Bronchial epithelial cell (primary cell): ENCODE measurements at regions not wholly inside any gene's neighbourhood (a gene's known extent, or its start where the extent isn't known, plus 50 kb on each side); places are given as distances from the start of the nearest gene placed in this dataset.

Source experiments
- DNase-seq: peaks from one replicate; pipeline ENCODE4 v3.0.0-alpha.2; 2010; ENCODE audit warnings: low read depth
- FAIRE-seq: peaks from 2 replicates; lab custom pipeline; 2011; peaks lifted over from hg19 to GRCh38; lab: Jason Lieb, UNC
- H3K27me3 ChIP-seq: 2 replicates; pipeline ENCODE4 v1.5.1; 2011; ENCODE audit warnings: low read length; ENCODE audit not compliant: control insufficient read depth, insufficient read depth
- H3K36me3 ChIP-seq: 2 replicates; pipeline ENCODE4 v1.5.1; 2011; ENCODE audit warnings: low read length; ENCODE audit not compliant: control insufficient read depth, insufficient read depth
- H3K4me3 ChIP-seq: 2 replicates; pipeline ENCODE4 v1.5.1; 2011; ENCODE audit warnings: mild to moderate bottlenecking, low read depth, low read length, control low read depth
- TF ChIP-seq, protein P1 (sequence below): IDR thresholded peaks from 2 replicates; pipeline ENCODE4 v1.5.1; 2011; ENCODE audit warnings: mild to moderate bottlenecking, moderate library complexity, low read length, control low read depth, inconsistent platforms; ENCODE audit not compliant: insufficient read depth, severe bottlenecking

- Histone ChIP-seq H3K4me3 (no peak overlapping the region), H3K27me3 (no peaks in the 10 kb centered on the region), H3K36me3 (no peaks in the 10 kb centered on the region)
- FAIRE-seq (peak; percentile 66), DNase-seq (no peak)
- TF ChIP-seq, protein P1, sequence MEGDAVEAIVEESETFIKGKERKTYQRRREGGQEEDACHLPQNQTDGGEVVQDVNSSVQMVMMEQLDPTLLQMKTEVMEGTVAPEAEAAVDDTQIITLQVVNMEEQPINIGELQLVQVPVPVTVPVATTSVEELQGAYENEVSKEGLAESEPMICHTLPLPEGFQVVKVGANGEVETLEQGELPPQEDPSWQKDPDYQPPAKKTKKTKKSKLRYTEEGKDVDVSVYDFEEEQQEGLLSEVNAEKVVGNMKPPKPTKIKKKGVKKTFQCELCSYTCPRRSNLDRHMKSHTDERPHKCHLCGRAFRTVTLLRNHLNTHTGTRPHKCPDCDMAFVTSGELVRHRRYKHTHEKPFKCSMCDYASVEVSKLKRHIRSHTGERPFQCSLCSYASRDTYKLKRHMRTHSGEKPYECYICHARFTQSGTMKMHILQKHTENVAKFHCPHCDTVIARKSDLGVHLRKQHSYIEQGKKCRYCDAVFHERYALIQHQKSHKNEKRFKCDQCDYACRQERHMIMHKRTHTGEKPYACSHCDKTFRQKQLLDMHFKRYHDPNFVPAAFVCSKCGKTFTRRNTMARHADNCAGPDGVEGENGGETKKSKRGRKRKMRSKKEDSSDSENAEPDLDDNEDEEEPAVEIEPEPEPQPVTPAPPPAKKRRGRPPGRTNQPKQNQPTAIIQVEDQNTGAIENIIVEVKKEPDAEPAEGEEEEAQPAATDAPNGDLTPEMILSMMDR: no peak
Observed at GRCh38 chrX:104316739-104317138, 62.0 kb upstream of the ESX1 start.

GRCh38 chrX:104315555-104315954 is 60.8 kb upstream of the ESX1 start:
- FAIRE-seq (no peak), DNase-seq (peak; percentile 72)
- Histone ChIP-seq H3K36me3 (no peaks in the 10 kb centered on the region), H3K27me3 (no peaks in the 10 kb centered on the region), H3K4me3 (no peak overlapping the region)
- TF ChIP-seq, protein P1: no peak

GRCh38 chrX:104310657-104311254 is 56.0 kb upstream of the ESX1 start:
- FAIRE-seq (no peak), DNase-seq (no peak)
- TF ChIP-seq, protein P1: no peak

GRCh38 chrX:104310090-104310489 is 55.4 kb upstream of the ESX1 start:
- TF ChIP-seq, protein P1: peak; percentile 23
- Histone ChIP-seq H3K36me3 (no peaks in the 10 kb centered on the region), H3K27me3 (no peaks in the 10 kb centered on the region), H3K4me3 (no peak overlapping the region)
- DNase-seq (peak; percentile 45), FAIRE-seq (no peak)

More at GRCh38 chrX:104310657-104311254, 56.0 kb upstream of the ESX1 start:
- no peaks in the 10 kb centered on the region for H3K36me3 ChIP-seq
- no peaks in the 10 kb centered on the region for H3K27me3 ChIP-seq
- no peak overlapping the region for H3K4me3 ChIP-seq

DNA sequence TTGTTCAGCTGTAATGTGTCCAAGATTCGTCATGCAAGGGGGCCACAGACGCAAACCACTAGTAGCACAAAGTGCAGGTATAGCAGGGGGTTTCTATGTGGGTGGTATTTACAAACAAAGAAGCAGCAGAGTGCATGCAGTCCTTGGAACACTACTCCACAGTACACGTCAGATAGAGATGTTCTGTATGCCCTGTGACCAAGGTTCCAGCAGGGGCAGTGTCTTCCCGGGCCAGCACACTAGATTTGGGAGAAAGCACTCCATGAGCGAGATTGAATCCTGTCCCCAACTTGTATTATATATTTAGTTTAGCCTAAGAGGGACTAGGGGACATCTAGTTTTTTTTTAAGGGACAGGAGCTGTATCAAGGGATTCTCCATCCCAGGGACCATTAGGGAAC is 54.4 kb upstream of the ESX1 start:
- Histone ChIP-seq H3K4me3 (no peak overlapping the region), H3K36me3 (no peaks in the 10 kb centered on the region), H3K27me3 (no peaks in the 10 kb centered on the region)
- FAIRE-seq (no peak), DNase-seq (no peak)
- TF ChIP-seq, protein P1: no peak

DNA sequence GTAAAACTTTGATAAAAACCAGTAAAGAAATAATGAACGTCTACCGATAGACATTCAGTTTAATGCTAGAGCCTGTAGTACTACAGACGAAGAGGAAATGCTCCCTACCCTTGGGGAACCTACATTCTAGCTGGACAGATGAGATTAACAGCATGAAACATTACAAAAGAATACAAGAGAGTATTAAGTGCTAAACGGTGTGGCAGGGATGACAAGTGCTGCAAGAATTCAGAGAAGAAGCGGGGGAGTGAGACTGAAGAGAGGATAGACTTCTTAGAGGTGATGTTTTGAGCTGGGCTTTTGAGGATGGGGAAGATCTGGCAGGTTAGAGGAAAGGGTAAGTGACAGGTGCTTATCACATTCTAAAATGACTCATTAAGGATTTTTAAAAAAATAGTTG is 52.6 kb upstream of the ESX1 start:
- DNase-seq: no peak
- Histone ChIP-seq H3K36me3 (no peaks in the 10 kb centered on the region), H3K27me3 (no peaks in the 10 kb centered on the region), H3K4me3 (no peak overlapping the region)
- TF ChIP-seq, protein P1: no peak
- no peak for FAIRE-seq
